WTC11 (cell line): ENCODE measurements at regions not wholly inside any gene's neighbourhood (a gene's known extent, or its start where the extent isn't known, plus 50 kb on each side); places are given as distances from the start of the nearest gene placed in this dataset.
A peak's percentile ranks its signal among the peaks of the same experiment; 100 is the strongest.

Experiments
- ATAC-seq: fragments of 200-7000 bp; cut with Tn5 transposase; 2 replicates; pipeline ENCODE4 v1.10.0; 2021; ENCODE audit warnings: mild to moderate bottlenecking, moderate library complexity
- CTCF ChIA-PET: fragments of 300-600 bp; sonication (Branson Sonifier 250); formaldehyde crosslinking; loops from one replicate; lab custom pipeline; 2021; ENCODE audit warnings: antibody characterized with exemption; lab: Charles Lee
- POLR2A ChIA-PET: fragments of 350-600 bp; sonication (Branson Sonifier 250); formaldehyde crosslinking; loops from one replicate; lab custom pipeline; 2021; ENCODE audit warnings: antibody characterized with exemption; lab: Charles Lee
- DNase-seq: peaks from one replicate; pipeline ENCODE4 v3.0.0; 2021; ENCODE audit warnings: low spot score
- H3K27ac Mint-ChIP-seq: 2 replicates; pipeline ENCODE4 v1.8.0; 2021; ENCODE audit warnings: mixed read lengths
- H3K27me3 Mint-ChIP-seq: 2 replicates; pipeline ENCODE4 v1.8.0; 2021; ENCODE audit warnings: low read depth, mild to moderate bottlenecking, moderate library complexity, mixed read lengths
- H3K36me3 Mint-ChIP-seq: 2 replicates; pipeline ENCODE4 v1.8.0; 2021; ENCODE audit warnings: mixed read lengths
- H3K4me1 Mint-ChIP-seq: 2 replicates; pipeline ENCODE4 v1.8.0; 2022; ENCODE audit warnings: mixed read lengths
- H3K4me3 Mint-ChIP-seq: 2 replicates; pipeline ENCODE4 v1.8.0; 2021; ENCODE audit warnings: mild to moderate bottlenecking, moderate library complexity, mixed read lengths
- H3K9me3 Mint-ChIP-seq: 2 replicates; pipeline ENCODE4 v1.8.0; 2021; ENCODE audit warnings: mixed read lengths
- ATF2 ChIP-seq: sonication (generic); formaldehyde crosslinking; IDR thresholded peaks from 2 replicates; pipeline ENCODE4 v1.8.1; 2022; ENCODE audit warnings: low read depth, missing genetic modification reagents, borderline replicate concordance
- ATF3 ChIP-seq: sonication (generic); formaldehyde crosslinking; conservative IDR thresholded peaks from 2 replicates; pipeline ENCODE4 v1.8.1; 2022; ENCODE audit warnings: mild to moderate bottlenecking, missing genetic modification reagents
- CBFB ChIP-seq: sonication (generic); formaldehyde crosslinking; IDR thresholded peaks from 2 replicates; pipeline ENCODE4 v1.8.1; 2022; ENCODE audit warnings: mild to moderate bottlenecking, low read depth, missing genetic modification reagents
- CREB1 ChIP-seq: sonication (generic); formaldehyde crosslinking; IDR thresholded peaks from 2 replicates; pipeline ENCODE4 v1.8.0; 2023; ENCODE audit warnings: mild to moderate bottlenecking, missing genetic modification reagents
- EMX1 ChIP-seq: fragments of 250-450 bp; sonication (Bioruptor Pico); IDR thresholded peaks from 2 replicates; pipeline ENCODE4 v1.8.0; 2021; ENCODE audit warnings: mild to moderate bottlenecking
- FOXK1 ChIP-seq: sonication (generic); formaldehyde crosslinking; IDR thresholded peaks from 2 replicates; pipeline ENCODE4 v1.8.0; 2022; ENCODE audit warnings: mild to moderate bottlenecking, moderate library complexity, missing genetic modification reagents
- MYBL2 ChIP-seq: sonication (generic); formaldehyde crosslinking; IDR thresholded peaks from 2 replicates; pipeline ENCODE4 v1.8.1; 2023; ENCODE audit warnings: mild to moderate bottlenecking, moderate library complexity, missing genetic modification reagents
- NFE2L1 ChIP-seq: sonication (generic); formaldehyde crosslinking; IDR thresholded peaks from 2 replicates; pipeline ENCODE4 v1.8.1; 2023; ENCODE audit warnings: missing genetic modification reagents
- NR3C1 ChIP-seq: sonication (generic); formaldehyde crosslinking; conservative IDR thresholded peaks from 2 replicates; pipeline ENCODE4 v1.8.1; 2023; ENCODE audit warnings: low read depth, mild to moderate bottlenecking, missing genetic modification reagents
- RELA ChIP-seq: sonication (generic); formaldehyde crosslinking; IDR thresholded peaks from 2 replicates; pipeline ENCODE4 v1.8.1; 2022; ENCODE audit warnings: missing genetic modification reagents, mild to moderate bottlenecking, borderline replicate concordance
- SMAD3 ChIP-seq: sonication (generic); formaldehyde crosslinking; IDR thresholded peaks from 2 replicates; pipeline ENCODE4 v1.8.0; 2022; ENCODE audit warnings: missing genetic modification reagents, mild to moderate bottlenecking, borderline replicate concordance
- TCF7 ChIP-seq: sonication (generic); formaldehyde crosslinking; IDR thresholded peaks from 2 replicates; pipeline ENCODE4 v1.8.0; 2022; ENCODE audit warnings: mild to moderate bottlenecking, low read depth, missing genetic modification reagents, moderate library complexity
- USF1 ChIP-seq: sonication (generic); formaldehyde crosslinking; IDR thresholded peaks from 2 replicates; pipeline ENCODE4 v1.8.0; 2022; ENCODE audit warnings: mild to moderate bottlenecking, missing genetic modification reagents
- ZBTB21 ChIP-seq: sonication (generic); formaldehyde crosslinking; IDR thresholded peaks from 2 replicates; pipeline ENCODE4 v1.8.1; 2023; ENCODE audit warnings: mild to moderate bottlenecking, missing genetic modification reagents, borderline replicate concordance
- ZBTB43 ChIP-seq: sonication (generic); formaldehyde crosslinking; IDR thresholded peaks from 2 replicates; pipeline ENCODE4 v1.8.1; 2023; ENCODE audit warnings: mild to moderate bottlenecking, missing genetic modification reagents
- ZNF138 ChIP-seq: sonication (generic); formaldehyde crosslinking; conservative IDR thresholded peaks from 2 replicates; pipeline ENCODE4 v1.8.1; 2022; ENCODE audit warnings: mild to moderate bottlenecking, moderate library complexity, missing genetic modification reagents
- ZNF317 ChIP-seq: sonication (generic); formaldehyde crosslinking; IDR thresholded peaks from 2 replicates; pipeline ENCODE4 v1.8.1; 2023; ENCODE audit warnings: low read depth, mild to moderate bottlenecking, moderate library complexity, missing genetic modification reagents, borderline replicate concordance
- ZNF671 ChIP-seq: fragments of 250-450 bp; sonication (Bioruptor Pico); IDR thresholded peaks from 2 replicates; pipeline ENCODE4 v1.8.0; 2021; ENCODE audit warnings: mild to moderate bottlenecking
- TF ChIP-seq, protein P1 (sequence below): sonication (generic); formaldehyde crosslinking; IDR thresholded peaks from 2 replicates; pipeline ENCODE4 v1.8.0; 2022; ENCODE audit warnings: missing genetic modification reagents

GRCh38 chrX:39477762-39478120 is 620.0 kb downstream of the BCOR start:
- Mint-ChIP-seq H3K27ac (no peak overlapping the region), H3K4me1 (peaks cover 5% of the 10 kb centered on the region; the same call in 1 of the 2 replicates), H3K4me3 (no peak overlapping the region), H3K36me3 (no peaks in the 10 kb centered on the region), H3K9me3 (no peaks in the 10 kb centered on the region), H3K27me3 (no peaks in the 10 kb centered on the region)
- CTCF ChIA-PET, result interaction anchor here (0.7 to 1.7 kb wide), 13 partner anchors 10 to 339 kb away, joined by 3 to 8 read pairs (median 5); no protein-coding TSS in a partner anchor
- ATAC-seq, result peak; percentile 36
- TF ChIP-seq USF1 (CRISPR knock-in tag), result no peak
- TF ChIP-seq ZBTB43 (CRISPR knock-in tag), result no peak
- no peak for TF ChIP-seq ATF3 (CRISPR knock-in tag)
- DNase-seq, result no peak
- POLR2A ChIA-PET, result interaction anchor here (0.6 to 0.9 kb wide), 2 partner anchors 281 to 352 kb away, joined by 3 read pairs; no protein-coding TSS in a partner anchor

- CTCF ChIA-PET, result no interaction called here
Observed at GRCh38 chrX:39479856-39480255, 617.9 kb downstream of the BCOR start.

More at GRCh38 chrX:39479856-39480255, 617.9 kb downstream of the BCOR start:
- H3K9me3 Mint-ChIP-seq, result no peaks in the 10 kb centered on the region
- no peaks in the 10 kb centered on the region for H3K36me3 Mint-ChIP-seq
- no peak for ATAC-seq
- DNase-seq, result no peak
- no peak overlapping the region for H3K27ac Mint-ChIP-seq
- POLR2A ChIA-PET, result no interaction called here
- H3K4me3 Mint-ChIP-seq, result no peak overlapping the region
- H3K4me1 Mint-ChIP-seq, result peaks cover 5% of the 10 kb centered on the region; the same call in 1 of the 2 replicates
- TF ChIP-seq ATF3 (CRISPR knock-in tag) (no peak), ZBTB21 (CRISPR knock-in tag) (no peak), RELA (CRISPR knock-in tag) (no peak), TCF7 (CRISPR knock-in tag) (no peak), CREB1 (CRISPR knock-in tag) (no peak), MYBL2 (CRISPR knock-in tag) (no peak), NR3C1 (no peak), SMAD3 (CRISPR knock-in tag) (no peak), ZNF317 (CRISPR knock-in tag) (no peak), NFE2L1 (CRISPR knock-in tag) (no peak), CBFB (no peak), EMX1 (CRISPR knock-in tag) (no peak), ZNF138 (no peak), ATF2 (CRISPR knock-in tag) (no peak), ZNF671 (CRISPR knock-in tag) (no peak), FOXK1 (CRISPR knock-in tag) (no peak)
- TF ChIP-seq, protein P1, sequence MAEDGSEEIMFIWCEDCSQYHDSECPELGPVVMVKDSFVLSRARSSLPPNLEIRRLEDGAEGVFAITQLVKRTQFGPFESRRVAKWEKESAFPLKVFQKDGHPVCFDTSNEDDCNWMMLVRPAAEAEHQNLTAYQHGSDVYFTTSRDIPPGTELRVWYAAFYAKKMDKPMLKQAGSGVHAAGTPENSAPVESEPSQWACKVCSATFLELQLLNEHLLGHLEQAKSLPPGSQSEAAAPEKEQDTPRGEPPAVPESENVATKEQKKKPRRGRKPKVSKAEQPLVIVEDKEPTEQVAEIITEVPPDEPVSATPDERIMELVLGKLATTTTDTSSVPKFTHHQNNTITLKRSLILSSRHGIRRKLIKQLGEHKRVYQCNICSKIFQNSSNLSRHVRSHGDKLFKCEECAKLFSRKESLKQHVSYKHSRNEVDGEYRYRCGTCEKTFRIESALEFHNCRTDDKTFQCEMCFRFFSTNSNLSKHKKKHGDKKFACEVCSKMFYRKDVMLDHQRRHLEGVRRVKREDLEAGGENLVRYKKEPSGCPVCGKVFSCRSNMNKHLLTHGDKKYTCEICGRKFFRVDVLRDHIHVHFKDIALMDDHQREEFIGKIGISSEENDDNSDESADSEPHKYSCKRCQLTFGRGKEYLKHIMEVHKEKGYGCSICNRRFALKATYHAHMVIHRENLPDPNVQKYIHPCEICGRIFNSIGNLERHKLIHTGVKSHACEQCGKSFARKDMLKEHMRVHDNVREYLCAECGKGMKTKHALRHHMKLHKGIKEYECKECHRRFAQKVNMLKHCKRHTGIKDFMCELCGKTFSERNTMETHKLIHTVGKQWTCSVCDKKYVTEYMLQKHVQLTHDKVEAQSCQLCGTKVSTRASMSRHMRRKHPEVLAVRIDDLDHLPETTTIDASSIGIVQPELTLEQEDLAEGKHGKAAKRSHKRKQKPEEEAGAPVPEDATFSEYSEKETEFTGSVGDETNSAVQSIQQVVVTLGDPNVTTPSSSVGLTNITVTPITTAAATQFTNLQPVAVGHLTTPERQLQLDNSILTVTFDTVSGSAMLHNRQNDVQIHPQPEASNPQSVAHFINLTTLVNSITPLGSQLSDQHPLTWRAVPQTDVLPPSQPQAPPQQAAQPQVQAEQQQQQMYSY (CRISPR knock-in tag), result no peak
- H3K27me3 Mint-ChIP-seq, result no peaks in the 10 kb centered on the region; the same call in 1 of the 2 replicates
